Hepatocyte (in vitro differentiated cells): ENCODE measurements at regions not wholly inside any gene's neighbourhood (a gene's known extent, or its start where the extent isn't known, plus 50 kb on each side); places are given as distances from the start of the nearest gene placed in this dataset.

Source experiments
- DNase-seq: peaks from one replicate; pipeline ENCODE4 v3.0.0-alpha.2; 2016; ENCODE audit warnings: low spot score
- H2AFZ ChIP-seq: fragments of 200-600 bp; sonication (generic); 2 replicates; pipeline ENCODE4 v1.6.0; 2016; ENCODE audit warnings: antibody characterized with exemption, mild to moderate bottlenecking
- H3K27ac ChIP-seq: fragments of 200-600 bp; sonication (generic); 2 replicates; pipeline ENCODE4 v1.5.1; 2016; ENCODE audit warnings: mild to moderate bottlenecking
- H3K27me3 ChIP-seq: fragments of 200-600 bp; sonication (generic); 2 replicates; pipeline ENCODE4 v1.6.1; 2016
- H3K36me3 ChIP-seq: fragments of 200-600 bp; sonication (generic); replicated peaks from 2 replicates; pipeline ENCODE4 v1.5.1; 2016; ENCODE audit warnings: low read depth; ENCODE audit not compliant: insufficient read depth
- H3K4me1 ChIP-seq: fragments of 200-600 bp; sonication (generic); 2 replicates; pipeline ENCODE4 v1.5.1; 2016; ENCODE audit warnings: mild to moderate bottlenecking, moderate library complexity; ENCODE audit not compliant: insufficient read depth
- H3K4me2 ChIP-seq: fragments of 200-600 bp; sonication (generic); 2 replicates; pipeline ENCODE4 v1.6.0; 2016
- H3K4me3 ChIP-seq: fragments of 200-600 bp; sonication (generic); 2 replicates; pipeline ENCODE4 v1.5.1; 2016; ENCODE audit warnings: mild to moderate bottlenecking
- H3K79me2 ChIP-seq: fragments of 200-600 bp; sonication (generic); 2 replicates; pipeline ENCODE4 v1.6.0; 2017; ENCODE audit warnings: mild to moderate bottlenecking
- H3K9me2 ChIP-seq: fragments of 200-600 bp; sonication (generic); replicated peaks from 2 replicates; pipeline ENCODE4 v1.6.0; 2017; ENCODE audit warnings: mild to moderate bottlenecking; ENCODE audit not compliant: insufficient read depth
- H3K9me3 ChIP-seq: fragments of 200-600 bp; sonication (generic); 2 replicates; pipeline ENCODE4 v1.5.1; 2016; ENCODE audit warnings: low read depth, mild to moderate bottlenecking
- H4K20me1 ChIP-seq: fragments of 200-600 bp; sonication (generic); 2 replicates; pipeline ENCODE4 v1.6.0; 2016; ENCODE audit warnings: mild to moderate bottlenecking; ENCODE audit not compliant: insufficient read depth, poor library complexity, severe bottlenecking
- EZH2 ChIP-seq: fragments of 200-600 bp; sonication (generic); IDR thresholded peaks from 2 replicates; pipeline ENCODE4 v1.6.1; 2016; ENCODE audit warnings: antibody characterized with exemption, mild to moderate bottlenecking, borderline replicate concordance
- EZH2phosphoT487 ChIP-seq: fragments of 200-600 bp; sonication (generic); IDR thresholded peaks from one replicate; pipeline ENCODE4 v1.6.1; 2018; ENCODE audit warnings: antibody characterized with exemption, mild to moderate bottlenecking, low read depth, moderate library complexity; ENCODE audit not compliant: unreplicated experiment, severe bottlenecking
- WGBS: methylation state at CpG from one replicate; pipeline ENCODE4 v1.1.6; 2016; ENCODE audit warnings: low lambda C conversion rate; ENCODE audit errors: missing lambda C conversion rate; 5-methylcytosine and 5-hydroxymethylcytosine counted together
- TF ChIP-seq, protein P1 (sequence below): fragments of 200-600 bp; sonication (generic); IDR thresholded peaks from 2 replicates; pipeline ENCODE4 v1.5.1; 2016; ENCODE audit warnings: antibody characterized with exemption, mild to moderate bottlenecking; ENCODE audit not compliant: poor library complexity

DNA sequence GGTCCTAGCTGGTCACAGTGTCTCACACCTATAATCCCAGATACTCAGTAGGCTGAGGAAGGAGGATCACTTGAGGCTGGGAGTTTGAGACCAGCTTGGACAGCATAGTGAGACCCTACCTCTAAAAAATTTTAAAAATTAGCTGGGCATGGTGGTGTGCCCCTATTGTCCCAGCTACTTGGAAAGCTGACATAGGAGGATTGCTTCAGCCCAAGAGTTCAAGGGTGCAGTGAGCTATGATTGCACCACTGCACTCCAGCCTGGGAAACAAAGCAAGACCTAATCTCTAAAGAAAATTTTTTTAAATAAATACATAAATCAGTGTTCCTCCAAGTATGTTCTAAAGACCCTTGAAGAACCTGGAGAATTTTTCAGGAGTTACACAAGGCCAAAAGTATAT lies 50.6 kb upstream of the GNAO1 start:
- H3K79me2 ChIP-seq, result no peaks in the 10 kb centered on the region
- H3K9me3 ChIP-seq, result no peaks in the 10 kb centered on the region
- H3K36me3 ChIP-seq, result no peaks in the 10 kb centered on the region
- no peaks in the 10 kb centered on the region for H3K27me3 ChIP-seq
- H3K4me1 ChIP-seq, result no peaks in the 10 kb centered on the region
- H3K4me2 ChIP-seq, result no peak overlapping the region
- no peak overlapping the region for H2AFZ ChIP-seq
- H4K20me1 ChIP-seq, result no peaks in the 10 kb centered on the region
- no peaks in the 10 kb centered on the region for H3K9me2 ChIP-seq
- no peak overlapping the region for H3K4me3 ChIP-seq
- no peak for TF ChIP-seq EZH2phosphoT487
- TF ChIP-seq, protein P1, sequence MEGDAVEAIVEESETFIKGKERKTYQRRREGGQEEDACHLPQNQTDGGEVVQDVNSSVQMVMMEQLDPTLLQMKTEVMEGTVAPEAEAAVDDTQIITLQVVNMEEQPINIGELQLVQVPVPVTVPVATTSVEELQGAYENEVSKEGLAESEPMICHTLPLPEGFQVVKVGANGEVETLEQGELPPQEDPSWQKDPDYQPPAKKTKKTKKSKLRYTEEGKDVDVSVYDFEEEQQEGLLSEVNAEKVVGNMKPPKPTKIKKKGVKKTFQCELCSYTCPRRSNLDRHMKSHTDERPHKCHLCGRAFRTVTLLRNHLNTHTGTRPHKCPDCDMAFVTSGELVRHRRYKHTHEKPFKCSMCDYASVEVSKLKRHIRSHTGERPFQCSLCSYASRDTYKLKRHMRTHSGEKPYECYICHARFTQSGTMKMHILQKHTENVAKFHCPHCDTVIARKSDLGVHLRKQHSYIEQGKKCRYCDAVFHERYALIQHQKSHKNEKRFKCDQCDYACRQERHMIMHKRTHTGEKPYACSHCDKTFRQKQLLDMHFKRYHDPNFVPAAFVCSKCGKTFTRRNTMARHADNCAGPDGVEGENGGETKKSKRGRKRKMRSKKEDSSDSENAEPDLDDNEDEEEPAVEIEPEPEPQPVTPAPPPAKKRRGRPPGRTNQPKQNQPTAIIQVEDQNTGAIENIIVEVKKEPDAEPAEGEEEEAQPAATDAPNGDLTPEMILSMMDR, result no peak
- no peak for TF ChIP-seq EZH2
- DNase-seq, result no peak
- H3K27ac ChIP-seq, result no peak overlapping the region

DNA sequence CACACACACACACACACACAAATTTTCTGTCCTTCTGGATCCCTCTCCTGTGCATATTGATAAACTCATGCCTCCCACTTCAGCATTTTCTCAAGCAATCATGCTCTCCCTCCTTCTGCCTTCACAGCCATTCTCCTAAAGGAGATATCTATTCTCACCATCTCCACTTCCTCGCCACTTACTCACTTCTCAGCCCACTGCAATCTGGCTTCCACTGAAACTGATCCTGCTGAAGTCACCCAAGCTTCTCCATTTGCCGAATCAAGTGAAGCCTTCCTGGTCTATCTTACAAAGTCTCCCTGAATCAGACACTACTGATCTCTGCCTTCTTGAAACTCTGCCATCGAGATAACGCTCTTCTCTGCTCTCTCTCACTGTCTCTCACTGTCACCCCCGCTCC lies 54.0 kb upstream of the GNAO1 start:
- Histone ChIP-seq H3K27me3 (peaks cover 8% of the 10 kb centered on the region), H3K36me3 (no peaks in the 10 kb centered on the region), H4K20me1 (no peaks in the 10 kb centered on the region), H3K4me2 (no peak overlapping the region), H2AFZ (no peak overlapping the region), H3K9me2 (no peaks in the 10 kb centered on the region), H3K79me2 (no peaks in the 10 kb centered on the region), H3K9me3 (no peaks in the 10 kb centered on the region), H3K27ac (no peak overlapping the region), H3K4me1 (no peaks in the 10 kb centered on the region), H3K4me3 (no peak overlapping the region)
- TF ChIP-seq EZH2 (no peak), EZH2phosphoT487 (no peak)
- TF ChIP-seq, protein P1, result no peak
- no peak for DNase-seq
- WGBS, result 61% methylated on average over 5 of the region's 5 CpGs

DNA sequence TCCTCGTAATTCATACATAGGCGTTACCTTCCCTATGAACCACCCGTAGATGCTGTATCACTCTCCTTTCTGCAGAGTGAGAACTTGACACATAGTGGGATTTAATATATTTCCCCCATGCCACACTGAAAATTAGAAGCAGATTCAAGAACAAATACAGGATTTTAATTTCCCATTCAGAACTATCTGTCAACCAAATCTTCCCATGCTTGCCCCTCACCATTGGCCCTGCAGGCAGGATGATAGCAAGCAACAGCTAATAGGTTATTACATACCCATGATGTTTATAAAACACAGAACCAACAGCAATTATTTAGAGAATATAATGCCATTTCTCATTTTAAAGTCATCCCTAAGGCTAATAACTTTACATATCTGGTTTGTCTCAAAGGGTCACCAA lies 55.0 kb upstream of the GNAO1 start:
- H3K4me2 ChIP-seq, result no peak overlapping the region
- no peak overlapping the region for H3K4me3 ChIP-seq
- no peak for TF ChIP-seq EZH2phosphoT487
- TF ChIP-seq, protein P1, result no peak
- no peak for TF ChIP-seq EZH2
- H3K4me1 ChIP-seq, result no peaks in the 10 kb centered on the region
- peaks cover 9% of the 10 kb centered on the region for H3K27me3 ChIP-seq
- no peaks in the 10 kb centered on the region for H3K9me2 ChIP-seq
- no peaks in the 10 kb centered on the region for H3K36me3 ChIP-seq
- no peaks in the 10 kb centered on the region for H4K20me1 ChIP-seq
- no peak overlapping the region for H3K27ac ChIP-seq
- WGBS, result 56% methylated on average over 3 of the region's 3 CpGs
- H3K9me3 ChIP-seq, result no peaks in the 10 kb centered on the region
- no peaks in the 10 kb centered on the region for H3K79me2 ChIP-seq
- H2AFZ ChIP-seq, result no peak overlapping the region
- no peak for DNase-seq

DNA sequence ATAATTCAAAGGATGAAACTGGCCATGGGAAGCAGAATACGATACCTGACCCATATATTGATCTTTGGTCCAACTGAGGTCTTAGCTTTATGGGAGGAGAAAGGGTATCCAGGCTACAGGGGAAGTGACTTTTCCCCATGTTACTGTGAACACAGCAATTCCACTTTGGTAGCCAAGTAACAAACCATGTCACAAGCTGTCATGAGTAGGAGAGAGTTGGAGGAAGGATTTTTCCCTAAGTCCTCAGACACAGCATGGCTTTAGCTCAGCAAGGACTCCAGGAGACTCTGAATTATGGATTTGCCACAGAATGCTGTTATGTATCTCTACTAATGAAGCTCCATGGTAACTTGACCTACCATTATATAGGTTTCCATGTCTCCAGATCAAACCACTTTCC lies 56.5 kb upstream of the GNAO1 start:
- no peaks in the 10 kb centered on the region for H3K36me3 ChIP-seq
- WGBS, result 84% methylated on average over 1 of the region's 1 CpG
- H4K20me1 ChIP-seq, result no peaks in the 10 kb centered on the region
- no peaks in the 10 kb centered on the region for H3K9me3 ChIP-seq
- no peak overlapping the region for H3K4me2 ChIP-seq
- no peak overlapping the region for H3K4me3 ChIP-seq
- H2AFZ ChIP-seq, result no peak overlapping the region
- H3K79me2 ChIP-seq, result no peaks in the 10 kb centered on the region
- no peak for DNase-seq
- H3K27me3 ChIP-seq, result peaks cover 9% of the 10 kb centered on the region
- TF ChIP-seq EZH2 (no peak), EZH2phosphoT487 (no peak)
- TF ChIP-seq, protein P1, result no peak
- no peak overlapping the region for H3K27ac ChIP-seq
- H3K9me2 ChIP-seq, result no peaks in the 10 kb centered on the region
- H3K4me1 ChIP-seq, result no peaks in the 10 kb centered on the region
